Fibroblast of lung (primary cell): ENCODE measurements at regions not wholly inside any gene's neighbourhood (a gene's known extent, or its start where the extent isn't known, plus 50 kb on each side); places are given as distances from the start of the nearest gene placed in this dataset.

ENCODE experiments used
- CTCF ChIP-seq, 2 donors: IDR thresholded peaks in 1 of 2; conservative IDR thresholded peaks in 1 of 2; 1 replicate in 1 of 2; 2 replicates in 1 of 2; pipeline ENCODE4 v1.5.1; 2011 to 2012; ENCODE audit warnings: low read length in 2 of 2, control low read depth in 1 of 2, inconsistent platforms in 1 of 2, low read depth in 1 of 2, mild to moderate bottlenecking in 1 of 2
- EZH2 ChIP-seq: IDR thresholded peaks from 2 replicates; pipeline ENCODE4 v1.5.1; 2012; ENCODE audit warnings: low read length, control low read depth, mild to moderate bottlenecking; ENCODE audit errors: missing control alignments

DNA sequence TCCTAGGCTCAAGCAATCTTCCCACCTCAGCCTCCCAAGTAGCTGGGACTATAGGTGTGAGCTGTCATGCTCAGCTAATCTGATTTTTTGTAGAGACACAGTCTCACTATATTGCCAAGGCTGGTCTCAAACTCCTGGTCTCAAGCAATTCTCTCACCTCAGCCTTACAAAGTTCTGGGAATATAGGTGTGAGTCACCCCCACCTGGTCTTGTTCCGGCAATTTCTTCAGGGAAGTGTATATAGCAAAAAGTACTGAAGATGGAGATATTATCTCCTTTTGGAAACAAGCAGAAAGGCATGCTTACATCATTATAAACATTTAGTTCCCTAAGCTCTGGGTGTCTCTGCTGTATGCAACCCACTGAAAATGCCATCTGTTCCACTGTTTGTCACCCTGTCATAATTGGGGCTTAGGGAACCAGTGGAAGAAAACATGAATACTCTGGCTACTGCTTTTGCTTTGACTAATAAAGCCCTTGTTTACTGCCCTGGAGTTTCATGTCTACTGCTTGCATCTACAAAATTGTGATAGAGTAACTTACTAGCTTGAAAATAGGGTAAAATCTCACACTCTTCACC is 940.2 kb downstream of the GALC start:
- TF ChIP-seq CTCF (conservative IDR thresholded peaks at IDR 0.05 in 1 of 2, IDR thresholded peaks at IDR 0.05 in 1 of 2; ENCODE audit: low read depth in 1 of 2, low read length in 2 of 2) (no peak), EZH2 (no peak)
